NCI-H146 (cell line): ENCODE measurements at regions not wholly inside any gene's neighbourhood (a gene's known extent, or its start where the extent isn't known, plus 50 kb on each side); places are given as distances from the start of the nearest gene placed in this dataset.
A peak's percentile ranks its signal among the peaks of the same experiment; 100 is the strongest.

Experiments
- DNase-seq: peaks from one replicate; lab custom pipeline; 2025; lab: John Stamatoyannopoulos, UW

DNA sequence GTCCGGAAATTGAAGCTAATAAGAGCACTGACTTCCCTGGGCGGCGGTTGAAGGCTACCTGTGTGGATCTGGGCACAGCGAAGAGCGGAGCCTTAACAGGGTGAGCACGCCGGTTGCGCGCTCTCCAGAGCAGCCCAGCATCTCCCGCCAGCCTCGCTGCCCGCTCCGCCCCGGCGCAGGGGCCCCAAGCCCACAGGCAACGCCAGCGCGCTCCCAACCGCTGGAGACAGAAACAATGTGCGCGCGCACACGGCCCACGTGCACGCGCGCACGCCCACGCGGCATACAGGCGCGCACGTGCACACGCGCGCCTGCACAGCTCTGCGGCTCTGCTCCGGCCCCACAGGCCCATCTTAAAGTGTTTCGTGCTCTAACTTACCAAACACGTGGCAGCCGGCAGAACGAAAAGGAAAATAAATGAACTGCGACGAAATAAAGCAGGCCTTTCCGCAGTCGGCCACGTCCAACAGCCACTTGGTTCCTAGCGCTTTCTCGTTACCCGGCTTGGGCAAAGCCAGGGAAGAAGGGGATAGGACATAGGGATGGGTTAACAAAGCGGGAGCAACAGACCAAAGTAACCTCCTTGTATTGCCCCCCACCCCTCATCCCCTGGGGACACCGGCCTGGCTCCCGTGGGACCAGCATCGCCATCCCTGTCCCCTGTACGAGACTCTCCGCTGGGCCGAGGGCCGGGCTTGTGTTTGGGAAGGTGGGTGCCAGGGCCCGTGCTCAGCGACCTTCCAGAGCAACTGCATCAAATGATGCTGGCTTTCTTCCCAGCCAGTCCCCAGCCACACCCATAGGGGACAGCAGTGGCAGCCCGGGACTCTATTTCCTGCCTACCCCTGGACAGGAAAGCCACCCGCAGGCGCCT lies 203.7 kb downstream of the ABHD5 start:
- DNase-seq, result peak; percentile 63

DNA sequence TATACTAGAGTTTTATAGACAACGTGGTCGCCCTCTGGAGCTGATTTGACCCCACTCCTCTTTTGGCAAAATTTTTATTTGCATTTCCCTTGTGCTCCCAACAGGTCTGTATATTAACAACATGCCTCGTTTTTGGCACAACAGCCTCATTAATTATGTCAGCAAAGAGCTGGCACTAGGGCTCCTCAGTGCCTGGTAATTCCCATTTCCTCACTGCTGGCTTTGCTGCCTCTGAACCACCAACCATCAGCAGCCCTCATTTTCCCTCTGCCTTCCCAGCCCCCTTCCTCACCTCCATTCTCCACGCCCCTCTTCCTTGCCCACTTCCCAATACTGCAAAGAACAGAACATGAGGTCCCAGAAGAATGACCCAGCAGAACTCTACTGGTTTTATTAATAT lies 204.8 kb downstream of the ABHD5 start:
- no peak for DNase-seq

DNA sequence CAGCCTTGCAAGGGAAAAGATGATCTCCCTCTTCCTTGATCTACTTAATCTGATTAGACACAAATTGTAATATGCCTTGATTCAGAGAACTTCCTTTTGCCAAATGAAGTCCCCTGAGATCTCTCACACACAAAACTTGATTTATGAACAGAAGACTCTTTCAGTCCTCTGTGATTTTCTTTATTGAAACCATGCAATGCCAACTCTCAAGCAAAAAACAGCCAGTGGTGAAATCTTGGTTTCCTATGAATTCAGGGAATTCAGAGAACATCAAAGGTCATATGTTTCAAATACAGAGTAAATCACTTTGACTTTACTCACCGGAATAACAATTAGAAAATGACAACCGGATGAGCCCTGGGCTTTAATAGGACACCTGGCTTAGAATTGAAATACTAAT lies 211.7 kb downstream of the ABHD5 start:
- DNase-seq, result no peak

DNA sequence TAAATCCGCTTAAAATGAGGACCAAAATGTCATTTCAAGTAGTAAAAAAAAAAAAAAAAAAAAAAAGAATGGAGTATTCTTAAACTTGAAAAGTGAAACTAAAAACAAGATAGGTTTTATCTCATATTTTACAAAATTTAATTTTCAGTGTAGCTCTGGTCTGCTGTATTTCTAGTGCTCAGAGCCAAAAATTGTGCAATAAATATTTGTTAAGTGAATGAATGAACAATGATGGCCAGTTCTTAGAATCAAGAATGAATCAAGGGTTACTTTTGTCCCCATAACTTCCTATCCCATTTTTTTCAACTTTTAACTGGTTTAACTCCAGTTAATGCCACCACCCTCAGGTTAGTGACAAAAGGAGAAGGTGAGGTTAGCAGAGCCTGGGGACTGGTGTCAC lies 214.4 kb downstream of the ABHD5 start:
- DNase-seq, result no peak

DNA sequence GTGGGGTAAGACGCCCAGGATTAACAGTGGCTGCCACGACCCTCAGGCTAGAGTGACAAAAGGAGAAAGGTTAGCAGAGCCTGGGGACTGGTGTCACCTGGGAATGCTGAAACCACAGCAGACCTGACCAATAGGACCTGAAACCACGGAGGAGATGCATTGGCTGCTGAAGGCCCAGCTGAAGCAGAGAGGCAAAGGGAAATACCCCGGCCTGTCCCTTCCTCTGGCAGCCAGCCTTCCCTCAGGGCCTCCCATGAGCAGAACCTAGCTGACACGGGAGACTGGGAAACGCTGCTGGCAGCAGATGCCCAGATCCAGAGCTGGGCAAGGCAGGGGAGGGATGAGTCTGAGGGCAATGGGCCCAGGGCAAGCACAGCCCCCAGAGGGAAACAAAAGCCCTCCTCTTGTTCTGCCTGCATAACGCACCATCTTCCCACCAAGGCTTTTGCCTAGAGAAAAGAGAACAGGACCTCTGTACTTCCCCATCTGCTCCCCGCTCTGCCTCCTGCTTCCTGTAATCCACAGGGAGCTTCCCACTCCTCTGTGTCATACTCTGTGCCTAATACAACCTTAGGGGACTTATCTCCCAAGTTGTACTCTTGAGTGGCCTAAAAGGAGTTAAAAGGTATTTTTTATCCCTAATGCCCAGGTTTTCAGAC lies 216.2 kb downstream of the ABHD5 start:
- DNase-seq, result no peak

DNA sequence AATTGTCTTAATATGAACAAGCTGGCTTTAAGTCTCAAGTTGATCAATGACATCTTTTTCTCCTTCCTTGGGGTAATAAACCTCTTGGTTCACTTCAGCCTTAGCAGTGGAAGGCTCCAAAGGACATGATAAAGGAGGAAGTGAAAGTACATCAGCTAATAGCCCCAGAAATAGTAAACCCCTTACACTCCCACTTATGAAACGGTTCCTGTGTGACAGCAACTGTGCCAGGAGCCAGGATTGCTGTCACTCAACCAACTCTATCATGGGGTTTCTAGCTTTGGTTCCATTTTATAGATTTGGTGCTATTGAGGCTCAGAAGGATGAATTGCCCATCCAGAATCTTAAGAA lies 216.7 kb downstream of the ABHD5 start:
- no peak for DNase-seq

DNA sequence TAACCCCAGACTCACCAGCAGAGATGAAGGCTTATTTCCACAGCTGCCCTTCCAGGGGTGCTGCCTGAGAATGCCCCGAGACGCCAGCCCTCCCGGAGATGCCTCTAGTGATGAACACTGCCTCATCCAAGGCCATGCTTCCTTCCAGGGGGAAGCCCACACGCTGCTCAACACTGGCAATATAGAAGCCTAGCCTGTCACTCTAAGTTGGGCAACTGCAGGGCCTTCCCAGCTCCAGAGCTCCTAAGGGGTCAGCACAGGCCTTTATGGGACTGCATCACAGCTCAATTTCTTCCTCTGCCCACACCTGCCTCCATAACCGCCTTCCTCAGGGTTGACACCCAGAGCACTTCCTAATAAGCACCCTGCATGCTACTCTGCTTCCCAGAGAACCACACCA lies 217.7 kb downstream of the ABHD5 start:
- no peak for DNase-seq

DNA sequence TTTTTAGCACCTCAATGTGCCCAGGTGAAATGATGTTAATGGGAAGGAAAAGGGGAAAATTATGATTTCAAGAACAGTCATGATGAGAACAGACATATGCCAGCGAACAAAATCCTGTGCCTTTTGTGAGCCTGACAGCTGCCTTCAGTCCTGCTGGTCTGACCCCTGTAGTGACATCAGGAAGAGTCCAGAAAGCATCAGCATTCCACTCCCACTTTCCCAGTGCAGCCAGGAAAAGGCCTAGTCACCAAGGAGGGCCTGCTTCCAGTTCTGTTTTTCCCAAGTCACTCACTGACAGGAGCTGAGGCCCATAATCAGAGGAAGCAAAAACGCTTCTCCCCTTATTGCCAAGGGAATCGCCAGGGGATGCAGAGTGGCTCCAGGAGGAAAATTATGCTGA lies 218.4 kb downstream of the ABHD5 start:
- no peak for DNase-seq

DNA sequence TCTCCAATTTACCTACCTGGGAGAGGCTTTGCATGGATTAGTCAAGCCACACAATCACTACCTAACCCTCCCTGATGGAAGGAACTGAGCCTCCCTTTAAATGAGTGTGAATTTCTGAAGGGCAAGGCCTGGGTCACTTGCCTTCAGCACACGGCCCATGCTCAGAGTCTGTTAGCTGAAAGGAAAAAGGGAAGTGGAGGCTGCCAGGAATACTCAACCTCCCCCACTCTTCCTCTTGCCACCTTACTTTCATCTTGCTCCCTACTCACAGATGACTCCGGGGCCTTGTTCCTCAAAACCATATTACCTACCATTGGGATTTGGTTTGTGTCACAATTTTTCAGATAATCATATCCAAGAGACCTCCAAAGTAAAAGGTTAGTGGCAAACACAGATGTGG lies 220.0 kb downstream of the ABHD5 start:
- no peak for DNase-seq

DNA sequence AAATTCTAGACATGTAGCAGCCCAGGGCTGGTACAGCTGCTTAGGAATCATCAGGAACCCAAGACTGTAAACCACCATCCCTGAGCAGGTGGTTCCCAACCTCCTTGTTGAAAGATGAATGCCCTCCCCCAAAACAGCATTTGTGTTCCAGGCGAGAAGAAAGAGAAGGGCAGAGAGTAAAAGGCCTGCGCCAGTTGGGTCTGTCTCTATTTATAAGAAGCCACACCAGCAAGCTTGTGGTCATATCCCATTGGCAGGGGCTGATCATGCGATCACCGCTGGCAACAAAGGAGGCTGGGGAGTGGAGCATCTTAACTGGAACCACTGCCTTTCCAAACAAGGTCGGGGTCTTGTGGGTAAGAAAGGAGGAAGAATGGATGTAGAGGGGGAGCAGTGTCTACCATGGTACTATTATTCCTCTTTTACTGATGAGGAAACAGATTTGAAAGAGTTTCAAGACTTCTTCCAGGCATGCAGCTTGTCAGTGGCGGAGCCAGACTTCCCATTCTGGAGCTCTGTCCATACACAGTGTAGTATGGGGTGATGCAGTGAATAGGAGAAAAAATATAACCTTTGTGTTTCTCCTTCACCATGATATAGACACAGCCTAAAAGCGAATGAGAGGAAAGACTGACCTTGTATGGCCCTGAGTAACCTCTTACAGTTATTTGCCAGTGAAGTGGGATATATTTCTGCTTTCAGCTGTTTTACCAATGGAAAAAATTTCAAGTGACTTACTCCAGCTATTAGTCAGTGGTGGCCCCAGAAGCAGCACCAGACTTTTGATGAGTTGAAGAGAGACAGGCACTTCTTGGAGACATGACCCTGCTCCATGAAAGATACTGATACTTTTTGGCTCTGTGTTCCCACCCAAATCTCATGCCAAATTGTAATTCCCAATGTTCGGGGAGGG lies 222.6 kb downstream of the ABHD5 start:
- DNase-seq, result no peak

DNA sequence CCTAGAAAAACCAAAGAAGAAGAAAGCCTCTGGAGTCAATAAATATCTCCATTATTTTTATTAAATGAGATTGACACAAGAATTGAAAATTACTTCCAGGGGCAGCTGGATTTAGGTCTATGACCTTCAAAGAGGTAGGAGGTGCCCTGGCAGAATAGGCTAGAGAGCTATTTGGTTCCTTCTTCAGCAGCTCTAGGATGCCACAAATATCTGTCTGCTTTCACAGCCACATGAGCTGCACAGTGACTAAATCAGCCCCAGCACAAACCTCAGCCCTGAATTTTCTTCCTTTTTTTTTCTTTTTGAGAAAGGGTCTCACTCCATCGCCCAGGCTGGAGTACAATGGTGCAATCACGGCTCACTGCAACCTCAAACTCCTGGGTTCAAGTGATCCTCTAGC lies 223.5 kb downstream of the ABHD5 start:
- no peak for DNase-seq

DNA sequence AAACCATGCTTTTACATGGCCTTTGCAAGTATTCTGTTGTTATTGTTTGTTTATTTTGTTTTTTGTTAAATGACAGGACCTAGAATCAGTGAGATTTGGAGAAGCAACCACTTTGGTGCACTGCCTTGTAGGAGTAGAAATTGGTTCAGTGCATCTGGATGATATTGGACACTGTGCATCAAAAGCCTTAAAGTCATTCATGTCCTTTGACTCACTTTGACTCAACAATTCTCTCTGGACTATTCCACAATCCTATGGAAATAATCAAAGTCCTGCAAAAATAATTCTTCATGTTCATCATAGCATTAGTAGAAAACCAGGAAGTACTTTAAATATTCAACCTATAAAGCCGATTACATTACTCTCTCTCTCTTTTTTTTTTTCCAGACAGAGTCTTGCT lies 224.8 kb downstream of the ABHD5 start:
- no peak for DNase-seq

DNA sequence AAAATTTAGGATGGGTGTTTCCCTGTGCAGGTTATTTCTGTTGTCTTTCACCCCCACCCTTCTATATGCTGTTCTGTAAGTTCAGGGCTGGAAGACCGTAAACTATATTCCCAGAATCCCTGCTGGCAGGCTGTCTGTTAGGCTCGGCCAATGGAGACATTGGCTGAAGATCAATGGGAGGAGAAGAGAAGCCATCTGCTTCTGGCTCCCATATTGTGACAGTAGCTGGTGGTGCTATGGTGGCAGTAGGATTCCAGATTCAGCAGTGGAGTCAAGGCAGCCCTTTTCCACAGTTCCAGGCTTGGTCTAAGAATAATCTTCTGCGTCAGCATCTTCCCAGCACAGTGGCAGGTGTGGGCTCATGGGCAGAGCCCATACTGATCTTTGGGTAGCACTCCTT lies 226.6 kb downstream of the ABHD5 start:
- DNase-seq, result no peak

DNA sequence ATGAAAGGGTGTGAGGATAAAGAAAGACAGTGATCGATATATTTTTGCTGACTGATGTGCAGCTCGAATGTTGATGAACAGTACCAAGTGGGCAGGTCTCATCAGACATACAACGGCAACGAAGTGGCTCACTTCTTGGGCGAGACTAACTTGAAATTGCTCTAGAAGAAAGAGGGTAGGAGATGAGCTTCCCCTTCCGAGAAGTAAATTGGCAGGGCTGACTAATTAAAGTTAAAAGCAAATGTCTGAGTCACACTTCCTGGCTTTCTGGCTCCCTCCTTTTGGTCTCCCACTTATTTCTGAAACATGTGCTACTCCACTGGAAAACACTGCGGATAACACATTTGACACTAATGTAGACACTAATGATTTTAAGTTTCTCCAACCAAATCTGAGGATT lies 228.3 kb downstream of the ABHD5 start:
- no peak for DNase-seq

DNA sequence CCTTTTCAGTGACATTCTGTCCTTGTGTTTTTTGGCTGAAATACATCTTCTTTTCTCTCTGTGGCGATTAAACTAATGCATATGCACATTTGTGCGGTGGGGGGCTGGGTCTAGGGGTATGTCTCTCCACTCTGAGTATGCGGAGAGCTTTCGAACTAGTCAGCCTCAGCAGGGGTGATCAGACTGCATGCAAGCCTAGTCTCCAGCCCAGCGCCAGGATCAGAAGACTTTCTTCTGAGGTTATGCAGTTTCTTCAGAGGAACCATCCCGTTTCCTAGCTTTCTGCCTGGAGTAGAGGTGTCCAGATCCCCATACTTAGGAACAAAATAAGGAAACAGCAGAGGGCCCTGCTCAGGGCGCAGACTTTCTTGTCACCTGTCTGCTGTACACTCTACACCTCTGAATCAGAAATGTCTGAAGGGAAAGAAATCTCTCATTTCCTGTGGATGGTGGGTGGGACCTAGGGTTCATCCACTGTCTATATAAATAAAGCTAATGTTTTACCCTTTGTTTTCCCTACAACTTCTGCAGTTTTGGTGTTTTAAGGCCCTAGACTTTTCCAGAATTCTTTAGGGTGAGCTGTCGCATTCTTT lies 230.4 kb downstream of the ABHD5 start:
- no peak for DNase-seq

DNA sequence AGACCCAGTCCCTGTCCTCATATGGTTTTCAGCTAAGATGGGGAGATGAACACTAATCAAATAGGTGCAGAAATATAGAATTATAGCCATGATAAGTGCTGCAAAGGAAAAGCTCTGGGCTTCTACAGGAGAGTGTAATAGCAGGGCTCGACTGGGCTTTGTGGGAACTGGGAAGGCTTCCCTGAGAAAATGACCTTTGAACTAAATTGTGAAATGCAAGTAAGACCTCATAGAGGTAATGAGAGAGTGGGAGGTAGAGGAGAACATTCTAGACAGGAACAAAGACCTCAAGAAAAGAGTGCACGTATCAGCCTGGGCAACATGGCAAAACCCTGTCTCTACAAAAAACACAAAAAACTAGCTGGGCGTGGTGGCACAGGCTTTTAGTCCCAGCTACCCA lies 231.6 kb downstream of the ABHD5 start:
- no peak for DNase-seq

DNA sequence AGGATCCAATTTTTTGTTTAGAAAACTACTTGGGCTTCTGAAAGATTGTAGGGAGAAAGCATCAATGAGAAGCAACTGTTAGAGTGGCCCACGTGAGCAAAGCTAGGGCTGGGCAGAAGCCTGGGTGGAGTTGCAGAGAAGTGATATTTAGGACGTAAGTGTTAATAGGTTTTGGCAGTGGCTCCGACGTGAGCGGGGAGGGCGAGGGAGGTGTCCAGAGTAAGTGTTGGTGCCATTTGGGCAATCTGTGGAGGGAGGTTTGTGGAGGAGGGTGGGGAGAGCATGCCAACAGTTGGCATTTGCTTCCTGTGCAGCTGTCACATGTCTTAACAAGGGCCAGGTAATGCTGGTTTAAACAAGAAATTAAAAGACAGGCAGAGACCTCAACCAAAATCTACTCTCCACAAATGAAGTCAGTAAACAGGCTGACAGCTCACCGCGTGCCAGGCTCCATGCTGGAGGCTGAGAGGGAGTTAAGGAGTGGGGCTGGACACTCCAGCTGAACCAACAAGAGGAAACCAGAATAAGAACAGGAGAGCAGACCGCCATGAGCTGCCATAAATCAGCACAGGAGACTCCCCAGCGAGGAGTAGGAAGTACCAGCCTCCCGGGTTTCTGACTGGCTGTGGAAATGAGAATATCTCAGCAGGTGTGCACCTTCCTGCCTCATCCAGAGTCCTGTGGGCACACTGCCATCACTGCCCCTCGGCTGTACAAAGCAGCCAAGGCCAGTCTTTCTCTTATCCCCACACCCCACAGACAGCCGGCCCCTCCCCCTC lies 232.6 kb downstream of the ABHD5 start:
- no peak for DNase-seq

DNA sequence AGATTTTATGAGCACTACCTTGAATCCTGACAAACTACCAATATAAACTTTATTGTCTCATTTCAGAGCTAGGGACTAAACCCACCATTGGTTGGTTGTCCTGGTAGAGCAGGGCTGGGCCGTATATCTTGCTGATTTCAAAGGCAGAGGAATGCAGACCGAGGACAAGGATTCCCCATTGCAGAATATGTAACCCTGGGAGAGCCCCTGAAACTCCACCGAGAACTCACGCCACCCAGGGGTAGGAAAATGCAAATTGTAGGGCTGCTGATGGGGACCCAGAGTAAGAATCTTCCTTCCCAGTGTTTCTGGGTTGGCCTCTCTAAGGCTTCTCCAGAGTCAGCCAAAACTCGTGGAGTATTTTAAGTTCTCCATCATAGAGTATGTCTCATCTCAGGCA lies 235.3 kb downstream of the ABHD5 start:
- DNase-seq, result no peak

DNA sequence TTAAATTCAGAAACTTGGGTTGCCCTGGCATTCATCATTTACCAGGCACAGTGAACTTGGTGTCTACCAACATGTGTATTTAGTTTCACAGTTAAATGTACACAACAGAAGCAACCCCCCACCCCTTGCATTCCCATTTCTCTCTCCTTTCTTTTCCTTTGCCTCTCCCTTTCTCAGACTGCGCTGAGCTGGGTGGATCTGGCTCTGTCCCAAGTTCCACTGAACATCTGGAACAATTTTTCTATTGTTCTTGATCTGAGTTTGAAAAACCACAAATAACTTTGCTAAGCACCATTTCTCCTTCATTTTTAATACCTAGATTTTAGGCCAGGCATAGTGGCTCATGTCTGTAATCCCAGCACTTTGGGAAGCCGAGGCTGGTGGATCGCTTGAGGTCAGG lies 242.2 kb downstream of the ABHD5 start:
- no peak for DNase-seq

DNA sequence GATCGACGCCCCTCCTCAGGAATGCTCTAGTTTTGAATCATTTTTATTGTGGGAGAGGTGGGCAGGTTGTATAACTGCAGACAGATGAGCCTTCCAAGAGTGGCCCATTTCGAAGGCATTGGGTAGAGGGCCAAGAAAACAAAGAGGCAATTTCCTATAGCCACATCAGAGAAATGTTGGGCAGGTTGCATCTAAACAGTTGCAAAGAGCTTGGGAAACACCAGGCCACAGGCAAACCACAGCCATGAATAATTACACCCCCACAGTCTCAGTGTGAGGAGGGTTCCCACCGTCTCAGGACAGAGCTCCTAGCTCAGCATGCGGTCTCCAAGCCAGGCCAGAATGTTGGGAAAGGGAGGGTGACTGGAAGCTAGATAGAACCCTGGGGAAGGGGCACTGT lies 257.3 kb downstream of the ABHD5 start:
- no peak for DNase-seq

DNA sequence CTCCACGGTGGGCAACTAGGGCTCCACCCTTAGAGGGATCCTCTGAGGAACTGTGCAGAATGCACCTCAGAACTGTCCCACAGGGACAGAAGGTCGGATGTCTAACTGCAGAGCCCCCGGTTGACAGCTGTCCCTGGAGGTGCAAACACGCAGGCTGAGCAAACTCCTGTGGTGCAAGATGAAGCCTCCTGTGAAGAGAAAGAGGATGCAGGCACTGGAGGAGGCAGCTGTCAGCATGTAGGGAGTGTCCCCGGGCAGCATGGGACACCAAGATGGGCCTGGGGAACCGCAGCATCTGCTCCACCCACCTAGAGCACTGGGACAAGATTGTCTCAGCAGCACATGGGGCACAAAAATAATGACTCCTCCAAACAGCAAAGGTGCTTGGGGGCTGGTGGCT lies 258.9 kb downstream of the ABHD5 start:
- DNase-seq, result no peak

DNA sequence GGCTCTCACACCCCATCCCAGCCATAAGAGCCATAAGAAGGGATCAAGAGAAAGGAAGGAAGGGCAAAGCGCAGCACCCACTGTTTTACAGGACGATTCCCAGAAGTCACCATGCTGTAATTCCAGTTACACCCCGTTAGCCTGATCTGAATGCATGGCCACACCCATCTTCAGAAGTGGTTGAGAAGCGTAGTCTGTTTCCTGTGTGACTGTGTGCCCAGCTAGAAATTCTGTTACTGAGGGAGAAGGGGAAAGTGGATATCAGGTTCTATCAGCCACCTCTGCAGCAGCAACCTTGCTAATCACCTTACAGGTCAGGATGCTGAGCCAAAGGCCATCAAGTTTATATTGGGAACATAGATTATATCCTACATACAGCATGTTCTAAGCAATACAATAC lies 260.0 kb downstream of the ABHD5 start:
- no peak for DNase-seq
